Activated CD8-positive, alpha-beta T cell treated with anti-CD3 and anti-CD28 coated beads for 36 hours (primary cell): ENCODE measurements at regions not wholly inside any gene's neighbourhood (a gene's known extent, or its start where the extent isn't known, plus 50 kb on each side); places are given as distances from the start of the nearest gene placed in this dataset.
"Not testable (repeated sequence)": the region's sequence is repeated elsewhere in the genome, so short reads cannot be mapped to it uniquely, and the experiment has no call there.

Experiments
- ATAC-seq: fragments of 200-7000 bp; cut with Tn5 transposase; one replicate; pipeline ENCODE4 v1.10.0; 2021; ENCODE audit warnings: mild to moderate bottlenecking, moderate library complexity
- CTCF ChIA-PET: fragments of 350-600 bp; sonication (Branson Sonifier 250); formaldehyde crosslinking; loops from one replicate; lab custom pipeline; 2021; ENCODE audit warnings: antibody characterized with exemption; lab: Charles Lee
- POLR2A ChIA-PET: fragments of 350-600 bp; sonication (Branson Sonifier 250); formaldehyde crosslinking; loops from one replicate; lab custom pipeline; 2021; ENCODE audit warnings: antibody characterized with exemption; lab: Charles Lee
- DNase-seq: peaks from one replicate; pipeline ENCODE4 v3.0.0-alpha.2; 2020
- H3K27ac Mint-ChIP-seq: one replicate; pipeline ENCODE4 v1.8.0; 2021; ENCODE audit warnings: mild to moderate bottlenecking, mixed read lengths
- H3K27me3 Mint-ChIP-seq: one replicate; pipeline ENCODE4 v1.8.0; 2021; ENCODE audit warnings: mixed read lengths
- H3K36me3 Mint-ChIP-seq: one replicate; pipeline ENCODE4 v1.8.0; 2021; ENCODE audit warnings: low read depth, mixed read lengths
- H3K4me1 Mint-ChIP-seq: one replicate; pipeline ENCODE4 v1.8.0; 2021; ENCODE audit warnings: low read depth, mixed read lengths
- H3K4me3 Mint-ChIP-seq: one replicate; pipeline ENCODE4 v1.8.0; 2021; ENCODE audit warnings: mild to moderate bottlenecking, moderate library complexity, mixed read lengths
- H3K9me3 Mint-ChIP-seq: one replicate; pipeline ENCODE4 v1.8.0; 2021; ENCODE audit warnings: mixed read lengths
- CTCF ChIP-seq: fragments of 200-600 bp; IDR thresholded peaks from one replicate; pipeline ENCODE4 v1.8.0; 2022; ENCODE audit warnings: antibody characterized with exemption, mild to moderate bottlenecking
- intact Hi-C: fragments of 100-400 bp; cut with micrococcal nuclease; formaldehyde crosslinking; loops from one replicate; pipeline ENCODE4 v1.10.0; 2022

- no peak for TF ChIP-seq CTCF
- ChIA-PET POLR2A (no interaction called here), CTCF (no interaction called here)
- Mint-ChIP-seq H3K9me3 (peaks cover 8% of the 10 kb centered on the region), H3K4me1 (no peaks in the 10 kb centered on the region), H3K27ac (no peak overlapping the region), H3K36me3 (no peaks in the 10 kb centered on the region), H3K4me3 (no peak overlapping the region), H3K27me3 (no peaks in the 10 kb centered on the region)
- DNase-seq (no peak), ATAC-seq (no peak)
- intact Hi-C loops: no loop called here
Measured at GRCh38 chr4:84254537-84254936, 244.6 kb downstream of the NKX6-1 start.

- intact Hi-C loops: no loop called here
- ATAC-seq (no peak), DNase-seq (no peak)
- H3K27me3 Mint-ChIP-seq: no peaks in the 10 kb centered on the region
- peaks cover 2% of the 10 kb centered on the region for H3K9me3 Mint-ChIP-seq
- TF ChIP-seq CTCF: no peak
- H3K27ac Mint-ChIP-seq: no peak overlapping the region
- POLR2A ChIA-PET: no interaction called here
- no peaks in the 10 kb centered on the region for H3K36me3 Mint-ChIP-seq
- H3K4me1 Mint-ChIP-seq: no peaks in the 10 kb centered on the region
- CTCF ChIA-PET: interaction anchor here (1.2 kb wide), 1 partner anchor 14 kb away, joined by 3 read pairs; no protein-coding TSS in a partner anchor
- H3K4me3 Mint-ChIP-seq: no peak overlapping the region
Measured at GRCh38 chr4:84249521-84249920, 249.6 kb downstream of the NKX6-1 start.

- H3K27me3 Mint-ChIP-seq, H3K4me3 Mint-ChIP-seq, H3K9me3 Mint-ChIP-seq, POLR2A ChIA-PET, intact Hi-C loops, ATAC-seq, DNase-seq, H3K4me1 Mint-ChIP-seq, H3K36me3 Mint-ChIP-seq, H3K27ac Mint-ChIP-seq, CTCF ChIA-PET: not testable (repeated sequence)
Measured at GRCh38 chr4:84245042-84245441, 254.1 kb downstream of the NKX6-1 start.

- H3K9me3 Mint-ChIP-seq, H3K27ac Mint-ChIP-seq, H3K4me1 Mint-ChIP-seq, CTCF ChIA-PET, H3K27me3 Mint-ChIP-seq, ATAC-seq, intact Hi-C loops, DNase-seq, POLR2A ChIA-PET, H3K4me3 Mint-ChIP-seq, H3K36me3 Mint-ChIP-seq: not testable (repeated sequence)
Measured at GRCh38 chr4:84244346-84244801, 254.7 kb downstream of the NKX6-1 start.

GRCh38 chr4:84243685-84244084 lies 255.4 kb downstream of the NKX6-1 start:
- Mint-ChIP-seq H3K27me3 (no peaks in the 10 kb centered on the region), H3K27ac (no peak overlapping the region), H3K4me1 (no peaks in the 10 kb centered on the region), H3K9me3 (no peaks in the 10 kb centered on the region), H3K36me3 (no peaks in the 10 kb centered on the region), H3K4me3 (no peak overlapping the region)
- no peak for TF ChIP-seq CTCF
- DNase-seq (no peak), ATAC-seq (no peak)
- intact Hi-C loops: no loop called here
- CTCF ChIA-PET: no interaction called here
- POLR2A ChIA-PET: no interaction called here

- H3K27me3 Mint-ChIP-seq: no peaks in the 10 kb centered on the region
- no peak overlapping the region for H3K4me3 Mint-ChIP-seq
- ATAC-seq (no peak), DNase-seq (no peak)
- CTCF ChIA-PET: no interaction called here
- H3K9me3 Mint-ChIP-seq: peaks cover 2% of the 10 kb centered on the region
- no peaks in the 10 kb centered on the region for H3K4me1 Mint-ChIP-seq
- no peak for TF ChIP-seq CTCF
- no peak overlapping the region for H3K27ac Mint-ChIP-seq
- no peaks in the 10 kb centered on the region for H3K36me3 Mint-ChIP-seq
- intact Hi-C loops: no loop called here
- POLR2A ChIA-PET: no interaction called here
Measured at GRCh38 chr4:84239278-84239845, 259.7 kb downstream of the NKX6-1 start.
